Spinal cord (tissue), 9 donors: ENCODE measurements at regions not wholly inside any gene's neighbourhood (a gene's known extent, or its start where the extent isn't known, plus 50 kb on each side); places are given as distances from the start of the nearest gene placed in this dataset.

Source experiments
- DNase-seq, 6 donors: peaks; one replicate each; pipeline versions ENCODE4 v3.0.0 to v3.0.0-alpha.2; 2013 to 2015; ENCODE audit warnings: low spot score in 6 of 6, low read depth in 4 of 6
- H3K27ac ChIP-seq: one replicate; pipeline ENCODE4 v1.5.1; 2013; ENCODE audit warnings: low read depth, low read length, control low read depth
- H3K27me3 ChIP-seq: one replicate; pipeline ENCODE4 v1.6.1; 2013; ENCODE audit warnings: low read length; ENCODE audit not compliant: control insufficient read depth, insufficient read depth
- H3K36me3 ChIP-seq: one replicate; pipeline ENCODE4 v1.6.1; 2013; ENCODE audit warnings: low read length; ENCODE audit not compliant: control insufficient read depth, insufficient read depth
- H3K4me1 ChIP-seq: one replicate; pipeline ENCODE4 v1.6.1; 2013; ENCODE audit warnings: low read length; ENCODE audit not compliant: control insufficient read depth, insufficient read depth
- H3K4me3 ChIP-seq: one replicate; pipeline ENCODE4 v1.5.1; 2013; ENCODE audit warnings: low read depth, low read length, control low read depth
- H3K9me3 ChIP-seq: one replicate; pipeline ENCODE4 v1.6.1; 2013; ENCODE audit warnings: low read length; ENCODE audit not compliant: control insufficient read depth, insufficient read depth
- WGBS: methylation state at CpG from one replicate; pipeline ENCODE4 v1.1.5; 2013; ENCODE audit warnings: missing lambda C conversion rate; ENCODE audit not compliant: insufficient coverage; 5-methylcytosine and 5-hydroxymethylcytosine counted together
- donor health status: healthy.

DNA sequence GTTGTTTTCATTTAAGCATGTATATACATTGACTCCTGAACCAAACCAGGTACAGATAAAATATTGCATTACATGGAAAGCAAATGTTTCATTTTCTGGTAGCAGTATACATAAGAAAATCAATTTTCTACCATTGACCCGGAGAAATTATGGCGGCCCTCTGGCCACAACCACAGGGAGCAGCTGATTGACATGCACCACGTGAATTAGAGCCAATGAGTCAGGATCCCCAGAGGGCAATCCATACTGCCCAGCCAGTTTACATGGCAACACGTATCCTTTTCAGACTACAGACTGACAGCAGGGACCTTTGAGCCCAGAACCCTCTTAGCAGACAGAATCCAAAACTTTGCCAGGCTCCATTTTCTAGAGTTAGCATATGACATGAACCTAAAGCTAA lies 272.2 kb upstream of the NEBL start:
- Histone ChIP-seq H3K27me3 (no peaks in the 10 kb centered on the region), H3K36me3 (no peaks in the 10 kb centered on the region), H3K27ac (no peak overlapping the region), H3K4me3 (no peak overlapping the region), H3K4me1 (peaks cover 9% of the 10 kb centered on the region), H3K9me3 (no peaks in the 10 kb centered on the region)
- no peak for DNase-seq
- 74% methylated on average over 4 of the region's 4 CpGs for WGBS

DNA sequence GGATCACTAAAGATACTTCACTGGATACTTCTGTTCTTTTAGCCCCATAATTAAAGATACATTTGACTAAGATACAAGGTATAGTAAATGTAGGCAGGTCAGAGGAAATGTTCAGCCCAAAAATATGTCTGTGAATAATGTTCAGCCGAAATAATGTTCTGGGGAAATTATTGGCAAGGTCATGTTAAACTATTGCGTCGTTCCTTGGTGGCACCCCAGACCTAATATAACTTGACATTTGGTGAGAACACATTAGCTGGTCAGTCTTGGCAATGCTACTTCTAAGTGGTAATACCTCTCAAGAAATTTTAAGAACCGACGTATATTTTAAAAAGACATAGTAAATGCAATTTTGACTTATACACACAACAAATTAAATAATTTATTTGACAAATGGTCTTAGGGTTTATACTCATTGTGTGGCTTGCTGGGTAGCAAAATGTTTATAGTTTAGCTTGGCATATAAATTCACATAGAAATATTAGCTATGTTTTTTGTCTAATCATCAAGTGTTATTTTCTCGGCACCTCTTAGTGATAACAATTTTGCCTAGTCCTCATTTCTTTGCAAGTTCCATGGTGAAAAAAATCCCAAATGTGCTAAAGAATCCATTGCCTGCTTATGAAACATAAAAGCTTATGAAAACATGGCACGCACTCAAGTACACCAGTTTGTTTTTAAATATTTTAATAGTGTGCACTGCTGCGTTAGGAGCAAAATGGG lies 270.3 kb upstream of the NEBL start:
- no peak overlapping the region for H3K4me3 ChIP-seq
- H3K36me3 ChIP-seq, result no peaks in the 10 kb centered on the region
- H3K27ac ChIP-seq, result peak overlapping the region; percentile 27
- peaks cover 3% of the 10 kb centered on the region for H3K4me1 ChIP-seq
- H3K27me3 ChIP-seq, result no peaks in the 10 kb centered on the region
- no CpG with 5 or more reads among the region's 8 CpGs for WGBS
- H3K9me3 ChIP-seq, result no peaks in the 10 kb centered on the region
- DNase-seq, result peak in 2 of 6 donors; percentile 40 to 46

DNA sequence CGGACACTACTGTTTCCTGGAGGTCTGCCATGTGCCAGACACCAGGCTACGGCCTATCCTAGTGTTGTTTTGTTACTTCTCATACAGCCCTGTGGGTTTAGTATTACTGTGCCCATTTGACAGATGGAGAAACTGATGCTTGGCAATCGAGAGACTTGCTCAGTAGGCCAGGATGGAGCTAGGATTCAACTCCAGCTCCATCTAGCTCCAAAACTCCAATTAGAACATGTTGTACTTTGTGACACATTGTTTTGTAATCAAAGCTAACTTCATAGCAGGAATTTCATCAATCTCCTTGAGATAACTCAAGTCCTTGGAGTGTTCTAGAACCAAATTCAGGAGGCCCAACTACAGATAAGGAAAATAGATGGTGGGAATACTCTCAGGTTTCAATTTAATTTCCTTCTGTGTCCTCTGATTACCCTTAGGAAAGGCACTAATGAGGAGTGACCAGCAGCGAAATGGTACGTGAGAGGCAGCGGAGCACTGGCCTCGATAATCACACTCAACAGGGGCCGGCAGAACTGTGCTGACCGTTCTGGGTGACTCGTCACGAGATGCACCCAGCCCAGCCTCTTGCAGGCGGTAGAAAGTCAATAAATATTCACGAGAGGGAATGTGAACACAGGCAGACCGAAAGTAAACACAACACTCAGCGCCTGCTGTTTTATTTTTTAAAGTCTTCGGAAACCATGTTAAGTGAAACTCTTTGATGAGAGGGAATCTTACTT lies 269.6 kb upstream of the NEBL start:
- Histone ChIP-seq H3K27ac (peak overlapping the region; percentile 27), H3K4me1 (peaks cover 3% of the 10 kb centered on the region), H3K27me3 (no peaks in the 10 kb centered on the region), H3K4me3 (no peak overlapping the region), H3K9me3 (no peaks in the 10 kb centered on the region), H3K36me3 (no peaks in the 10 kb centered on the region)
- DNase-seq, result peak in 1 of 6 donors; percentile 60
- WGBS, result 62% methylated on average over 9 of the region's 16 CpGs

DNA sequence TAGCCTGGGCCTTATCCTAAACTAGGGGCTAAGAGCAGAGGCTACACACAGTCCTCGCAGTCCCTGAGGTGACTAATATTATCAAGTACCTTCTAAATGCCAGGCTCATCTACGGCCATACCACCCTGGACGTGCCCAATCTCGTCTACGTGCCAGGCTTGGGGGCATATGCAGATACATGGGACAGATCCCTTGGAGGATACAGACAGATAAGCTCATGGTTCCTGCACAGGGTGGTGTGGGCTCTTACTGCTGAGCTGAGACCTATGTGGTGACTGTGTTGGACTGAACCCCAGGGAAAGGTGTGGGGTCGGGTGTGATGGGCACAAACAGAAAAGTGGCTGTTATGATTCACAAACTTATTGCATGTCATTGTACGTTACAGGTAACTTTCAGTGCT lies 268.4 kb upstream of the NEBL start:
- Histone ChIP-seq H3K27me3 (no peaks in the 10 kb centered on the region), H3K4me3 (no peak overlapping the region), H3K36me3 (no peaks in the 10 kb centered on the region), H3K9me3 (no peaks in the 10 kb centered on the region), H3K27ac (no peak overlapping the region), H3K4me1 (peaks cover 3% of the 10 kb centered on the region)
- 95% methylated on average over 6 of the region's 7 CpGs for WGBS
- no peak for DNase-seq

DNA sequence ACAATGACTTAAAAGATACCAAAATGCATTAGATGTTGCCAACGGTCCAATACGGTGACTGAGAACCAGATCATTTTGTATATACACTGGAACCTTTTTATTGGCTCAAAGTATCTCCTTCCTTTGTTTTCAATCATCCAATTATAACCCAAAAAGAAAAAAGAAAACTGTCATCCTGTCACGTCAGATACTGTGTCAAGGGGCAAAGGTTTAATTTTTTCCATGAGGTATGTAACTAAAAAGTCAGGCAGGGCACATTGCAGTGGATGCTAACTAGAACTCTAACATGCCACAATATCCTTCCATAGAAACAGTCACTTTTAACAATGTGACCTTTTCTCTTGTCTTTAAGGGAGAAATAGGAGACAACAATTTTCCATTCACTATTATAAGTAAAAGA lies 267.6 kb upstream of the NEBL start:
- H3K4me1 ChIP-seq, result peaks cover 5% of the 10 kb centered on the region

DNA sequence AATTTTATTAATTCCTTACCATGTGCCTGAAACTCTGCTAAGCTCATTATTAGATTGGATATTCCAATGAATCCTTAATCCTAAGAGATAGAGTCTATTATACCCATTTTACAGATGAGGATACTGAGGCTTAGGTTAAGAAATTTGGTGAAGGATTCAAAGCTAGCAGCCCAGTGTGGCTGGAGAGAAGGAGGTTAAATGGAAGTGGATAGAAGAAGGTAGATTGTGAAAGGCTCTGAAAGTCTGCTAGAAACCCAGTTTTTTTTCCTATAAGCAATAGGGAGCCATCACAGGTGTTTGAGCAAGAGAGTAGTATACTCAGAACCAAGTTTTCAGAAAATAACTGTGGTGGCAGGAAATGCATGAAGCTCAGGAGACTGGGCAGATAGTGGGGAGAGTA lies 265.8 kb upstream of the NEBL start:
- Histone ChIP-seq H3K36me3 (no peaks in the 10 kb centered on the region), H3K4me3 (no peak overlapping the region), H3K4me1 (peaks cover 5% of the 10 kb centered on the region), H3K27ac (no peak overlapping the region), H3K9me3 (no peaks in the 10 kb centered on the region), H3K27me3 (no peaks in the 10 kb centered on the region)
- no peak for DNase-seq

More for the DNA sequence above, 267.6 kb upstream of the NEBL start:
- no peak overlapping the region for H3K27ac ChIP-seq
- H3K27me3 ChIP-seq, result no peaks in the 10 kb centered on the region
- DNase-seq, result no peak
- no peaks in the 10 kb centered on the region for H3K9me3 ChIP-seq
- H3K36me3 ChIP-seq, result no peaks in the 10 kb centered on the region
- H3K4me3 ChIP-seq, result no peak overlapping the region
- 90% methylated on average over 2 of the region's 3 CpGs for WGBS

DNA sequence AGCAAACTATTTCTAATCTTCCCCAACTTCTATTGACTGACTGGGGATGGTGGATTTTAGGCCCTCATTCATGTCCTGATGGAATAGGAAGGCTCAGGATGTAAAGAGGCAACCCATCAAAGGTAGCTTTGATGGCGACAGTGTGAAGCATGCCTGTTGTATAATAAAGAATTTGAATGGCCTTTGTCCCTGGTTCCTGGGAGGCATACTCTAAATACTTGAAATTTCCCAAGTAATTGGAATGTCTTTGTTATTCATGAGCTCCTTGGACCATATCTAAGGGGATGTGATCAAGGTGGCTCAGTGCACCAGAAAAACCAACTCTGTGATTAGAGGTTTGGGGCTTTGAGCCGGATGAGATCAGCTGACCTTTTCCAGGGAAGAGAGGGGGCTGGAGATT lies 264.5 kb upstream of the NEBL start:
- no CpG with 5 or more reads among the region's 2 CpGs for WGBS
- Histone ChIP-seq H3K4me3 (no peak overlapping the region), H3K27ac (no peak overlapping the region), H3K27me3 (no peaks in the 10 kb centered on the region), H3K4me1 (peaks cover 3% of the 10 kb centered on the region), H3K36me3 (no peaks in the 10 kb centered on the region), H3K9me3 (no peaks in the 10 kb centered on the region)
- DNase-seq, result no peak

DNA sequence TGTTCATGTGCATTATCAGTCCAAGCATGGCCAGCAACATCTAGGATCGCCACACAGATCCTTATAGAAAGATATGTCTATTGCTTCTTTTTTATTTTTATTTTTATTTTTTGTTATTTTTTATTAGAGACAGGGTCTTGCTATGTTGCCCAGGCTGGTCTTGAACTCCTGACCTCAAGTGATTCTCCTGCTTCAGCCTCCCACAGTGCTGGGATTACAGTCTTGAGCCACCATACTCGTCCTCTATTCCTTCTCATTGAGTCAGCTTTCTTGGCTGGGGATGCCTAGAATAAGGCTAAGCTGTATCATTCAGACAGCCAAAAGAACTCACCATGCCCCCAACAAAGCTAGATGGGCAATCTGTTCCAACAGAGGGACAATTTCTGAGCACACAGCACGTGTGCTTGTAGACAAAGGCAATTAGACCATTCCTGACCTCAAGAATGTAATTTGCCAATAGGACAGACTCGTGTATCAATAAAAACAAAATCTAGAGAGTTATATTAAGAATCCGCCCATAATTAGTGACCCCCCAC lies 264.0 kb upstream of the NEBL start:
- no peaks in the 10 kb centered on the region for H3K36me3 ChIP-seq
- no CpG with 5 or more reads among the region's 5 CpGs for WGBS
- H3K4me3 ChIP-seq, result no peak overlapping the region
- no peak overlapping the region for H3K27ac ChIP-seq
- H3K9me3 ChIP-seq, result no peaks in the 10 kb centered on the region
- no peak for DNase-seq
- no peaks in the 10 kb centered on the region for H3K27me3 ChIP-seq
- peaks cover 3% of the 10 kb centered on the region for H3K4me1 ChIP-seq

DNA sequence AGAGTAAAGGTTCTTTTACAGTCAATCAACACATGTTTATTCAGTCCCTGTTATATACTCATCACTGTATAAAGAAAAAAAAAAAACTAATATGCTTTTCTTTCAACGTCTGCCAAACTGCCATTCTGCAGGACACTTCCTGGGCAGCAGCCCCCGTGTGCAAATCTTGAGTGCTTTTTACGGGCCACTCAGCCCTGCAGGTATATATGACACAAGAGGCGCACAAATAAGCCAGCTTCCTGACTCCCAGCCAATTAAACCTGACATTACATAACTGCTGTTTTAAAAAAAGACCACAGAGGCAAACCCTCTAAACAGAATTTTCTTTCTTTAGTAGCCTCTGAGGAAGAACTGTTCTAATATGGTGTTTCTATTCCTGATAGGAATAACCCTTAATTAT lies 263.0 kb upstream of the NEBL start:
- Histone ChIP-seq H3K27ac (no peak overlapping the region), H3K4me1 (peaks cover 3% of the 10 kb centered on the region), H3K36me3 (no peaks in the 10 kb centered on the region), H3K4me3 (no peak overlapping the region), H3K27me3 (no peaks in the 10 kb centered on the region), H3K9me3 (no peaks in the 10 kb centered on the region)
- DNase-seq, result peak in 1 of 6 donors; percentile 36
- WGBS, result 10% methylated on average over 3 of the region's 4 CpGs

DNA sequence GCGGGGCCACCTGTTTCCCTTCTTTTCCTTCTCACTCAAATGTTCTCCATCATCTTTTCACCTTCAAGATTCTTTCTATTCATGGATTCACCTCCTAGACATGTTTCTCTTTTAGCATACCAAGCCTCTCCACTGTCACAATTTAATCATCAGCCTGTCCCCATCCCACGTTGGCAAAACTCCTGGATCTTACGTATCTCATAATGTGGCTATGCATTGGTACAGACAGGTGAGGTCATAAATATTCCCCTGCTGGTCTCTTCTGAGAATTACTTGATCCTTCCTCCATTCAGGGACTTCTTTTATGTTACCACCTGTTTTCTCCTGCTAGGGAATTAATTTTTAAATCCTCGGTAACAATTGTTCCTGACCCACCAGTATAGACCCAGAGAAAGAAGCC lies 262.6 kb upstream of the NEBL start:
- Histone ChIP-seq H3K4me3 (no peak overlapping the region), H3K4me1 (peaks cover 3% of the 10 kb centered on the region), H3K9me3 (no peaks in the 10 kb centered on the region), H3K27me3 (no peaks in the 10 kb centered on the region), H3K36me3 (no peaks in the 10 kb centered on the region), H3K27ac (no peak overlapping the region)
- DNase-seq, result no peak
- WGBS, result 100% methylated on average over 1 of the region's 4 CpGs
